ENCODE measurements at regions not wholly inside any gene's neighbourhood (a gene's known extent, or its start where the extent isn't known, plus 50 kb on each side); places are given as distances from the start of the nearest gene placed in this dataset.

DNA sequence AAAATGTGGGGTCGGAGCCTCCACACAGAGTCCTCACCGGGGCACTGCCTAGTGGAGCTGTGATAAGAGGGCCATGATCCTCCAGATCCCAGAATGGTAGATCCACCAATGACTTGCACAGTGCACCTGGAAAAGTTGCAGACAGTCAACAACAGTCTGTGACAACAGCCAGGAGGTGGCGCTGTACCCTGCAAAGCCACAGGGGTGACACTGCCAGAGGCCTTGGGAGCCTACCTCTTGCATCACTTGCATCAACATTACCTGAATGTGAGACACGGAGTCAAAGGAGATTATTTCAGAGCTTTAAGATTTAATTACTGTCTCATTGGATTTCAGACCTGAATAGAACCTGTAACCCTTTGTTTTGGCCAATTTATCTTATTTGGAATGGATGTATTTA, 614.1 kb upstream of the CDH9 start:
- Histone ChIP-seq H2AK5ac (ENCODE audit: low read length) (no peak overlapping the region), H2BK5ac (ENCODE audit: low read depth, low read length, poor library complexity) (no peak overlapping the region), H3K9ac (ENCODE audit: low read length) (no peak overlapping the region), H2BK120ac (ENCODE audit: insufficient read depth, low read length, poor library complexity) (no peak overlapping the region), H3K36me3 (ENCODE audit: control insufficient read depth in 1 of 2, insufficient read depth in 2 of 2, low read length in 2 of 2) (no peaks in the 10 kb centered on the region), H3K27ac (ENCODE audit: low read depth, low read length) (no peak overlapping the region), H2BK12ac (ENCODE audit: low read length) (no peak overlapping the region), H4K91ac (ENCODE audit: low read depth, low read length) (no peak overlapping the region), H2AFZ (ENCODE audit: insufficient read depth, low read length, poor library complexity) (no peak overlapping the region), H3K4me2 (ENCODE audit: low read length) (no peak overlapping the region), H4K8ac (ENCODE audit: low read depth, low read length) (no peak overlapping the region), H3K9me3 (ENCODE audit: insufficient read depth, low read depth, low read length) (no peaks in the 10 kb centered on the region), H3K4me1 (ENCODE audit: control insufficient read depth in 1 of 2, insufficient read depth in 2 of 2, low read length in 2 of 2) (no peaks in the 10 kb centered on the region), H3K23ac (ENCODE audit: low read length) (no peak overlapping the region), H3K4me3 (ENCODE audit: low read depth, low read length) (no peak overlapping the region), H3K27me3 (ENCODE audit: insufficient read depth, low read length) (no peaks in the 10 kb centered on the region), H3K79me1 (ENCODE audit: low read length) (no peaks in the 10 kb centered on the region), H3K4ac (ENCODE audit: low read depth, low read length) (no peak overlapping the region), H4K12ac (ENCODE audit: low read depth, low read length) (no peak overlapping the region), H3K79me2 (ENCODE audit: control insufficient read depth, insufficient read depth, low read length, poor library complexity) (no peaks in the 10 kb centered on the region), H3K14ac (ENCODE audit: low read length) (no peak overlapping the region), H3K18ac (ENCODE audit: low read length) (no peak overlapping the region)
- peak in 1 of 2 donors; percentile 21 for DNase-seq
- WGBS (ENCODE audit: extremely low coverage, insufficient coverage, insufficient read length), result no CpG with 5 or more reads among the region's 4 CpGs

- Histone ChIP-seq H3K9me3 (ENCODE audit: insufficient read depth, low read depth, low read length) (peaks cover 2% of the 10 kb centered on the region), H3K27me3 (ENCODE audit: insufficient read depth, low read length) (no peaks in the 10 kb centered on the region), H3K14ac (ENCODE audit: low read length) (no peak overlapping the region), H3K4me1 (ENCODE audit: control insufficient read depth in 1 of 2, insufficient read depth in 2 of 2, low read length in 2 of 2) (no peaks in the 10 kb centered on the region), H4K8ac (ENCODE audit: low read depth, low read length) (no peak overlapping the region), H2BK5ac (ENCODE audit: low read depth, low read length, poor library complexity) (no peak overlapping the region), H3K9ac (ENCODE audit: low read length) (no peak overlapping the region), H3K36me3 (ENCODE audit: control insufficient read depth in 1 of 2, insufficient read depth in 2 of 2, low read length in 2 of 2) (no peaks in the 10 kb centered on the region), H3K79me1 (ENCODE audit: low read length) (no peaks in the 10 kb centered on the region), H4K91ac (ENCODE audit: low read depth, low read length) (no peak overlapping the region), H2BK120ac (ENCODE audit: insufficient read depth, low read length, poor library complexity) (no peak overlapping the region), H3K27ac (ENCODE audit: low read depth, low read length) (no peak overlapping the region), H3K23ac (ENCODE audit: low read length) (no peak overlapping the region), H3K4ac (ENCODE audit: low read depth, low read length) (no peak overlapping the region), H4K12ac (ENCODE audit: low read depth, low read length) (no peak overlapping the region), H2AFZ (ENCODE audit: insufficient read depth, low read length, poor library complexity) (no peak overlapping the region), H2AK5ac (ENCODE audit: low read length) (no peak overlapping the region), H3K4me3 (ENCODE audit: low read depth, low read length) (no peak overlapping the region), H2BK12ac (ENCODE audit: low read length) (no peak overlapping the region), H3K79me2 (ENCODE audit: control insufficient read depth, insufficient read depth, low read length, poor library complexity) (no peaks in the 10 kb centered on the region), H3K4me2 (ENCODE audit: low read length) (no peak overlapping the region), H3K18ac (ENCODE audit: low read length) (no peak overlapping the region)
- no peak for DNase-seq
- no CpG with 5 or more reads among the region's 6 CpGs for WGBS (ENCODE audit: extremely low coverage, insufficient coverage, insufficient read length)
Observed at GRCh38 chr5:27639005-27639612, 600.7 kb upstream of the CDH9 start.

DNA sequence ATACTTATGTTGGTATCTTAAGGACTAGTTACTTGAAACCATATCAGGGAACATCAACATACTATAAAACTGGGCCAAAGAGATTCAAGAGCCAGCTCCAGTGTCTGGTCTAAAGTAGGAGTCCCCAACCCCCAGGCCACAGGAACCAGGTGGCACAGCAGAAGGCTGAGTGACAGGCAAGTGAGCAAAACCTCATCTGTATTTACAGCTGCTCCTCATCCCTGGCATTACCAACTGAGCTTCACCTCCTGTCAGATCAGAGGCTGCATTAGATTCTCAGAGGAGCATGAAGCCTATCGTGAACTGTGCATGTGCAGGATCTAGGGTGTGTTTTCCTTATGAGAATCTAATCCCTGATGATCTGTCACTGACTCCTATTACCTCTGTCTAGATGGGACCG, 581.6 kb upstream of the CDH9 start:
- Histone ChIP-seq H4K12ac (ENCODE audit: low read depth, low read length) (no peak overlapping the region), H3K9ac (ENCODE audit: low read length) (no peak overlapping the region), H3K27ac (ENCODE audit: low read depth, low read length) (no peak overlapping the region), H3K9me3 (ENCODE audit: insufficient read depth, low read depth, low read length) (no peaks in the 10 kb centered on the region), H2BK12ac (ENCODE audit: low read length) (no peak overlapping the region), H2BK5ac (ENCODE audit: low read depth, low read length, poor library complexity) (no peak overlapping the region), H3K27me3 (ENCODE audit: insufficient read depth, low read length) (no peaks in the 10 kb centered on the region), H2BK120ac (ENCODE audit: insufficient read depth, low read length, poor library complexity) (no peak overlapping the region), H3K23ac (ENCODE audit: low read length) (no peak overlapping the region), H3K4me1 (ENCODE audit: control insufficient read depth in 1 of 2, insufficient read depth in 2 of 2, low read length in 2 of 2) (no peaks in the 10 kb centered on the region), H3K79me1 (ENCODE audit: low read length) (no peaks in the 10 kb centered on the region), H2AK5ac (ENCODE audit: low read length) (no peak overlapping the region), H3K18ac (ENCODE audit: low read length) (no peak overlapping the region), H4K8ac (ENCODE audit: low read depth, low read length) (no peak overlapping the region), H4K91ac (ENCODE audit: low read depth, low read length) (no peak overlapping the region), H3K4ac (ENCODE audit: low read depth, low read length) (no peak overlapping the region), H3K14ac (ENCODE audit: low read length) (no peak overlapping the region), H2AFZ (ENCODE audit: insufficient read depth, low read length, poor library complexity) (no peak overlapping the region), H3K79me2 (ENCODE audit: control insufficient read depth, insufficient read depth, low read length, poor library complexity) (no peaks in the 10 kb centered on the region), H3K4me3 (ENCODE audit: low read depth, low read length) (no peak overlapping the region), H3K36me3 (ENCODE audit: control insufficient read depth in 1 of 2, insufficient read depth in 2 of 2, low read length in 2 of 2) (no peaks in the 10 kb centered on the region), H3K4me2 (ENCODE audit: low read length) (no peak overlapping the region)
- WGBS (ENCODE audit: extremely low coverage, insufficient coverage, insufficient read length), result no CpG with 5 or more reads among the region's 2 CpGs
- no peak for DNase-seq

DNA sequence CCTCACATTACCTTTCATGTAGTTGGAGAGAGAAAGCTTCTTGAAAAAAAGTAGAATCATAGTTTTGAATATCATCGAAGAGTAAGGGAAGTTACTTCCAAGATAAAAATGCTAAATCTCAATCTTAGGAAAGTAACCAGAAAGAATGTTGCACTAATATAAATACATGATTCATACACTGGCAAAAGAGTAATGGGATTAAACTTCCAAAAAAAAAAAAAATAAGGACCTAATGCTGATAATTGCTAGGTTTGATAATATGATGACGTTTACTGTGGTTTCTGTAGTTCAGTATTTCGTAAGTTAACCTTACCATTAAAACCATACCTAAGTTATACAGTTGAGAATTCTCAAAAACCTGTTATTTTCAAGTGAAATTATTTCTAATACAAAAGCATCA, 573.8 kb upstream of the CDH9 start:
- H4K91ac ChIP-seq (ENCODE audit: low read depth, low read length), result no peak overlapping the region
- no peaks in the 10 kb centered on the region for H3K4me1 ChIP-seq (ENCODE audit: control insufficient read depth in 1 of 2, insufficient read depth in 2 of 2, low read length in 2 of 2)
- H2BK120ac ChIP-seq (ENCODE audit: insufficient read depth, low read length, poor library complexity), result no peak overlapping the region
- H3K79me2 ChIP-seq (ENCODE audit: control insufficient read depth, insufficient read depth, low read length, poor library complexity), result no peaks in the 10 kb centered on the region
- H3K27ac ChIP-seq (ENCODE audit: low read depth, low read length), result no peak overlapping the region
- H2AFZ ChIP-seq (ENCODE audit: insufficient read depth, low read length, poor library complexity), result no peak overlapping the region
- WGBS (ENCODE audit: extremely low coverage, insufficient coverage, insufficient read length), result no CpG with 5 or more reads among the region's 3 CpGs
- no peak overlapping the region for H3K23ac ChIP-seq (ENCODE audit: low read length)
- no peak overlapping the region for H4K8ac ChIP-seq (ENCODE audit: low read depth, low read length)
- H3K4me3 ChIP-seq (ENCODE audit: low read depth, low read length), result no peak overlapping the region
- H2BK12ac ChIP-seq (ENCODE audit: low read length), result no peak overlapping the region
- H3K14ac ChIP-seq (ENCODE audit: low read length), result no peak overlapping the region
- no peak overlapping the region for H2BK5ac ChIP-seq (ENCODE audit: low read depth, low read length, poor library complexity)
- no peaks in the 10 kb centered on the region for H3K36me3 ChIP-seq (ENCODE audit: control insufficient read depth in 1 of 2, insufficient read depth in 2 of 2, low read length in 2 of 2)
- H3K9me3 ChIP-seq (ENCODE audit: insufficient read depth, low read depth, low read length), result no peaks in the 10 kb centered on the region
- H3K79me1 ChIP-seq (ENCODE audit: low read length), result no peaks in the 10 kb centered on the region
- H3K9ac ChIP-seq (ENCODE audit: low read length), result no peak overlapping the region
- H3K4ac ChIP-seq (ENCODE audit: low read depth, low read length), result no peak overlapping the region
- no peak for DNase-seq
- H2AK5ac ChIP-seq (ENCODE audit: low read length), result no peak overlapping the region
- H4K12ac ChIP-seq (ENCODE audit: low read depth, low read length), result no peak overlapping the region
- no peaks in the 10 kb centered on the region for H3K27me3 ChIP-seq (ENCODE audit: insufficient read depth, low read length)
- H3K4me2 ChIP-seq (ENCODE audit: low read length), result no peak overlapping the region
- H3K18ac ChIP-seq (ENCODE audit: low read length), result no peak overlapping the region
